HepG2 (cell line): ENCODE measurements at regions not wholly inside any gene's neighbourhood (a gene's known extent, or its start where the extent isn't known, plus 50 kb on each side); places are given as distances from the start of the nearest gene placed in this dataset.

Experiments used
- ATAC-seq: fragments of 200-7000 bp; cut with Tn5 transposase; 3 replicates; pipeline ENCODE4 v1.9.1; 2020; ENCODE audit warnings: mild to moderate bottlenecking, moderate library complexity
- BruUV-seq: library from RNA; stranded (reverse); fragments of 400-500 nt; replicated peaks from 2 replicates; lab custom pipeline; 2021; lab: Mats Ljungman, UMichigan
- CTCF ChIA-PET: fragments of 300-600 bp; formaldehyde crosslinking; extraction: SDS; loops from one replicate; lab custom pipeline; 2021; ENCODE audit warnings: low total read pairs, inconsistent platforms, low intra/inter-chr PET ratio; lab: Yijun Ruan, JAX
- POLR2A ChIA-PET: fragments of 350-600 bp; sonication (Branson Sonifier 250); formaldehyde crosslinking; loops from one replicate; lab custom pipeline; 2020; ENCODE audit warnings: antibody characterized with exemption, inconsistent platforms; lab: Yijun Ruan, JAX
- DNase-seq: peaks from one replicate; pipeline ENCODE4 v3.0.0-alpha.2; 2015; ENCODE audit warnings: low spot score
- FAIRE-seq: peaks from 3 replicates; lab custom pipeline; 2011; peaks lifted over from hg19 to GRCh38; lab: Jason Lieb, UNC
- H2AFZ ChIP-seq: one replicate; pipeline ENCODE4 v1.6.1; 2011; ENCODE audit warnings: low read length, inconsistent platforms
- H3K27ac ChIP-seq: fragments of 300-600 bp; 3 replicates; pipeline ENCODE4 v1.8.0; 2011; ENCODE audit warnings: mixed run types, mild to moderate bottlenecking, mixed read lengths, low read length, inconsistent platforms; ENCODE audit not compliant: insufficient read depth; ENCODE audit errors: extremely low read length
- H3K27me3 ChIP-seq, 2 experiments: fragments of 200-600 bp in 1 of 2; 2 replicates in 1 of 2; 3 replicates in 1 of 2; pipeline versions ENCODE4 v1.6.0 to v1.8.0; 2011; ENCODE audit warnings: low read length in 2 of 2, mild to moderate bottlenecking in 2 of 2, moderate library complexity in 2 of 2, inconsistent platforms in 1 of 2; ENCODE audit not compliant: insufficient read depth in 2 of 2, control insufficient read depth in 1 of 2
- H3K36me3 ChIP-seq, 2 experiments: fragments of 200-600 bp in 1 of 2; replicated peaks in 1 of 2; 2 replicates in 1 of 2; 3 replicates in 1 of 2; pipeline versions ENCODE4 v1.5.1 to v1.8.0; 2011; ENCODE audit warnings: low read length in 2 of 2, inconsistent platforms in 1 of 2; ENCODE audit not compliant: insufficient read depth in 2 of 2, control insufficient read depth in 1 of 2
- H3K4me1 ChIP-seq: 2 replicates; pipeline ENCODE4 v1.5.1; 2012; ENCODE audit warnings: low read length, inconsistent platforms; ENCODE audit not compliant: insufficient read depth
- H3K4me2 ChIP-seq: 2 replicates; pipeline ENCODE4 v1.6.0; 2011; ENCODE audit warnings: low read depth, low read length, inconsistent platforms
- H3K4me3 ChIP-seq, 3 experiments: fragments of 200-600 bp in 1 of 3; sonication (generic), shearing (Covaris generic) in 1 of 3; replicated peaks in 1 of 3; 2 replicates each; pipeline ENCODE4 v1.5.1; 2011 to 2016; ENCODE audit warnings: low read length in 3 of 3, inconsistent platforms in 2 of 3, low read depth in 2 of 3, mild to moderate bottlenecking in 2 of 3, control low read depth in 1 of 3, mixed read lengths in 1 of 3; ENCODE audit not compliant: insufficient read depth in 1 of 3
- H3K79me2 ChIP-seq: one replicate; pipeline ENCODE4 v1.6.1; 2011; ENCODE audit warnings: low read length, inconsistent platforms; ENCODE audit not compliant: insufficient read depth
- H3K9ac ChIP-seq: 2 replicates; pipeline ENCODE4 v1.6.0; 2011; ENCODE audit warnings: mild to moderate bottlenecking, low read depth, low read length, inconsistent platforms; ENCODE audit not compliant: insufficient read depth
- H3K9me3 ChIP-seq: 2 replicates; pipeline ENCODE4 v1.5.1; 2012; ENCODE audit warnings: mild to moderate bottlenecking, low read length
- H4K20me1 ChIP-seq: 2 replicates; pipeline ENCODE4 v1.6.0; 2011; ENCODE audit warnings: inconsistent platforms, mild to moderate bottlenecking, low read length, moderate library complexity; ENCODE audit not compliant: insufficient read depth
- HNF4G ChIP-seq, 2 experiments: sonication (generic) in 1 of 2; formaldehyde crosslinking in 1 of 2; IDR thresholded peaks; 2 replicates each; pipeline versions ENCODE4 v1.4.0 to v1.6.1; 2011 to 2020; ENCODE audit warnings: borderline replicate concordance in 2 of 2, low read depth in 2 of 2, mild to moderate bottlenecking in 2 of 2, low read length in 1 of 2, missing genetic modification reagents in 1 of 2, moderate library complexity in 1 of 2
- HOXA5 ChIP-seq: sonication (generic); formaldehyde crosslinking; IDR thresholded peaks from 2 replicates; pipeline ENCODE4 v1.4.0; 2020; ENCODE audit warnings: missing genetic modification reagents
- KMT2B ChIP-seq: IDR thresholded peaks from 2 replicates; pipeline ENCODE4 v1.6.1; 2016; ENCODE audit warnings: missing genetic modification reagents, missing compliant biosample characterization
- NR2F2 ChIP-seq: IDR thresholded peaks from 2 replicates; pipeline ENCODE4 v1.6.1; 2012; ENCODE audit warnings: low read depth, inconsistent platforms, borderline replicate concordance
- POLR2AphosphoS2 ChIP-seq: IDR thresholded peaks from 2 replicates; pipeline ENCODE4 v1.6.1; 2011; ENCODE audit warnings: low read depth, low read length, improper control_type of control experiment
- RORA ChIP-seq: sonication (generic); formaldehyde crosslinking; IDR thresholded peaks from 2 replicates; pipeline ENCODE4 v1.5.0; 2020; ENCODE audit warnings: mild to moderate bottlenecking, missing genetic modification reagents, moderate library complexity
- TBP ChIP-seq: sonication (generic); formaldehyde crosslinking; IDR thresholded peaks from 2 replicates; pipeline ENCODE4 v1.5.0; 2020; ENCODE audit warnings: missing genetic modification reagents
- TMF1 ChIP-seq: sonication (generic); formaldehyde crosslinking; IDR thresholded peaks from 2 replicates; pipeline ENCODE4 v1.8.1; 2022; ENCODE audit warnings: low read depth, missing genetic modification reagents
- ZNF350 ChIP-seq: sonication (generic); formaldehyde crosslinking; IDR thresholded peaks from 2 replicates; pipeline ENCODE4 v1.4.0; 2020; ENCODE audit warnings: mild to moderate bottlenecking, low read depth, missing genetic modification reagents, borderline replicate concordance
- WGBS: methylation state at CpG from one replicate; pipeline ENCODE4 v1.1.6; 2017; ENCODE audit warnings: low lambda C conversion rate; 5-methylcytosine and 5-hydroxymethylcytosine counted together
- in situ Hi-C: cut with HindIII; loops from 2 replicates; pipeline ENCODE4 v1.10.0; 2017; ENCODE audit warnings: low pct_unique_long_range_greater_than_20kb; ENCODE audit not compliant: extremely low pct_ligation_motif_present
- intact Hi-C: fragments of 100-400 bp; cut with micrococcal nuclease; formaldehyde crosslinking; loops from one replicate; pipeline ENCODE4 v1.10.0; 2022; ENCODE audit not compliant: unreplicated experiment
- TF ChIP-seq, protein P1 (sequence below), 2 experiments: IDR thresholded peaks; 2 replicates each; pipeline ENCODE4 v1.6.1; 2011 to 2012; ENCODE audit warnings: low read length in 2 of 2, borderline replicate concordance in 1 of 2, low read depth in 1 of 2, mild to moderate bottlenecking in 1 of 2, moderate library complexity in 1 of 2
- TF ChIP-seq, protein P2 (sequence below): sonication (generic); formaldehyde crosslinking; IDR thresholded peaks from 2 replicates; pipeline ENCODE4 v1.9.0; 2021; ENCODE audit warnings: mild to moderate bottlenecking, missing genetic modification reagents
- TF ChIP-seq, protein P3 (sequence below): sonication (generic); formaldehyde crosslinking; IDR thresholded peaks from 2 replicates; pipeline ENCODE4 v1.4.0; 2020; ENCODE audit warnings: missing genetic modification reagents

DNA sequence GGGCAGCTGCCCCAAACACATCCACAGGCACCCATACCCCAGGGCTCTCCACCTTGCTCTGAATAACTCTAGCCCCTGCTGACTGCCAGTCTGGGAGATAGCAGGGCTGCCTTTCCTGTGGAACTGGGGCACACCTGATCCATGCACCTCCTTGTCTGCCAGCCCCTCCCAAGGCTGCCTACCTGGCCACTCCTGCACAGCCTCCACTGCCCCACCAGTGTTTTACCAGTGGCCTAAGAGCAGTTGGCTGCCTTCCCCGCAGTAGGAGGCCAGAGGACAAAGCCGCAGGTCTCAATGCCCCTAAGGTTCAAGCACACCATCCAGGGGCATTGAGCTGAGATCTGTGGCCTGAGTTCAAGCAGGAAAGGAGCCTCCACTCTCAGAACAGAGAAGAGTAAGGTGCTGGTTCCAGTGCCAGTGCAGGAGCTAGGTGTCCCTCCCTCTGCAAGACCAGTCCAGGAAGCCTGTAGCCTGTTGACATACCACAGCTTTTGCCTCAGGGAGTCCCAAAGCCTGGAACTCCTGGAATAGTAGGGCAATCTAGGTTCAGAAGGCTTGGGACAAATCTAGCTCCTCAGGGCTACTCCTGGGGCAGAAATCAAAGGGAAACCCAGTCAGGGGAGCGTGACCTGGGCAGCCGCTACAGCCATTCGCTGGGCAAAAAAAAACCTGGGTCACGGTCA lies 514.5 kb upstream of the PTGER4 start:
- in situ Hi-C loops (no loop called here), intact Hi-C loops (no loop called here)
- Histone ChIP-seq H3K36me3 (no peaks in the 10 kb centered on the region), H3K27ac (no peak overlapping the region), H3K9ac (no peak overlapping the region), H4K20me1 (no peaks in the 10 kb centered on the region), H3K4me2 (no peak overlapping the region), H3K27me3 (no peaks in the 10 kb centered on the region; a peak in 1 of 5 replicates), H3K9me3 (peaks cover 35% of the 10 kb centered on the region), H3K4me1 (no peaks in the 10 kb centered on the region), H3K4me3 (no peak overlapping the region), H2AFZ (no peak overlapping the region), H3K79me2 (no peaks in the 10 kb centered on the region)
- CTCF ChIA-PET, result no interaction called here
- WGBS, result 0% methylated on average over 1 of the region's 6 CpGs
- ATAC-seq (no peak), DNase-seq (no peak), FAIRE-seq (no peak)
- POLR2A ChIA-PET, result no interaction called here
- BruUV-seq, result no TSS peak
- TF ChIP-seq TMF1 (CRISPR knock-in tag), result no peak
- TF ChIP-seq KMT2B, result no peak
- TF ChIP-seq HNF4G (IDR thresholded peaks at IDR 0.05; ENCODE audit: borderline replicate concordance, low read depth, low read length), result no peak
- TF ChIP-seq HNF4G (CRISPR knock-in tag; IDR thresholded peaks at IDR 0.05; ENCODE audit: borderline replicate concordance, low read depth), result no peak
- no peak for TF ChIP-seq ZNF350 (CRISPR knock-in tag)
- TF ChIP-seq, protein P1, sequence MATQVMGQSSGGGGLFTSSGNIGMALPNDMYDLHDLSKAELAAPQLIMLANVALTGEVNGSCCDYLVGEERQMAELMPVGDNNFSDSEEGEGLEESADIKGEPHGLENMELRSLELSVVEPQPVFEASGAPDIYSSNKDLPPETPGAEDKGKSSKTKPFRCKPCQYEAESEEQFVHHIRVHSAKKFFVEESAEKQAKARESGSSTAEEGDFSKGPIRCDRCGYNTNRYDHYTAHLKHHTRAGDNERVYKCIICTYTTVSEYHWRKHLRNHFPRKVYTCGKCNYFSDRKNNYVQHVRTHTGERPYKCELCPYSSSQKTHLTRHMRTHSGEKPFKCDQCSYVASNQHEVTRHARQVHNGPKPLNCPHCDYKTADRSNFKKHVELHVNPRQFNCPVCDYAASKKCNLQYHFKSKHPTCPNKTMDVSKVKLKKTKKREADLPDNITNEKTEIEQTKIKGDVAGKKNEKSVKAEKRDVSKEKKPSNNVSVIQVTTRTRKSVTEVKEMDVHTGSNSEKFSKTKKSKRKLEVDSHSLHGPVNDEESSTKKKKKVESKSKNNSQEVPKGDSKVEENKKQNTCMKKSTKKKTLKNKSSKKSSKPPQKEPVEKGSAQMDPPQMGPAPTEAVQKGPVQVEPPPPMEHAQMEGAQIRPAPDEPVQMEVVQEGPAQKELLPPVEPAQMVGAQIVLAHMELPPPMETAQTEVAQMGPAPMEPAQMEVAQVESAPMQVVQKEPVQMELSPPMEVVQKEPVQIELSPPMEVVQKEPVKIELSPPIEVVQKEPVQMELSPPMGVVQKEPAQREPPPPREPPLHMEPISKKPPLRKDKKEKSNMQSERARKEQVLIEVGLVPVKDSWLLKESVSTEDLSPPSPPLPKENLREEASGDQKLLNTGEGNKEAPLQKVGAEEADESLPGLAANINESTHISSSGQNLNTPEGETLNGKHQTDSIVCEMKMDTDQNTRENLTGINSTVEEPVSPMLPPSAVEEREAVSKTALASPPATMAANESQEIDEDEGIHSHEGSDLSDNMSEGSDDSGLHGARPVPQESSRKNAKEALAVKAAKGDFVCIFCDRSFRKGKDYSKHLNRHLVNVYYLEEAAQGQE (IDR thresholded peaks at IDR 0.05; ENCODE audit: borderline replicate concordance in 1 of 2, low read depth in 1 of 2, low read length in 2 of 2), result no peak
- TF ChIP-seq NR2F2, result no peak
- TF ChIP-seq POLR2AphosphoS2, result no peak
- no peak for TF ChIP-seq RORA (CRISPR knock-in tag)
- no peak for TF ChIP-seq TBP (CRISPR knock-in tag)
- TF ChIP-seq, protein P2, sequence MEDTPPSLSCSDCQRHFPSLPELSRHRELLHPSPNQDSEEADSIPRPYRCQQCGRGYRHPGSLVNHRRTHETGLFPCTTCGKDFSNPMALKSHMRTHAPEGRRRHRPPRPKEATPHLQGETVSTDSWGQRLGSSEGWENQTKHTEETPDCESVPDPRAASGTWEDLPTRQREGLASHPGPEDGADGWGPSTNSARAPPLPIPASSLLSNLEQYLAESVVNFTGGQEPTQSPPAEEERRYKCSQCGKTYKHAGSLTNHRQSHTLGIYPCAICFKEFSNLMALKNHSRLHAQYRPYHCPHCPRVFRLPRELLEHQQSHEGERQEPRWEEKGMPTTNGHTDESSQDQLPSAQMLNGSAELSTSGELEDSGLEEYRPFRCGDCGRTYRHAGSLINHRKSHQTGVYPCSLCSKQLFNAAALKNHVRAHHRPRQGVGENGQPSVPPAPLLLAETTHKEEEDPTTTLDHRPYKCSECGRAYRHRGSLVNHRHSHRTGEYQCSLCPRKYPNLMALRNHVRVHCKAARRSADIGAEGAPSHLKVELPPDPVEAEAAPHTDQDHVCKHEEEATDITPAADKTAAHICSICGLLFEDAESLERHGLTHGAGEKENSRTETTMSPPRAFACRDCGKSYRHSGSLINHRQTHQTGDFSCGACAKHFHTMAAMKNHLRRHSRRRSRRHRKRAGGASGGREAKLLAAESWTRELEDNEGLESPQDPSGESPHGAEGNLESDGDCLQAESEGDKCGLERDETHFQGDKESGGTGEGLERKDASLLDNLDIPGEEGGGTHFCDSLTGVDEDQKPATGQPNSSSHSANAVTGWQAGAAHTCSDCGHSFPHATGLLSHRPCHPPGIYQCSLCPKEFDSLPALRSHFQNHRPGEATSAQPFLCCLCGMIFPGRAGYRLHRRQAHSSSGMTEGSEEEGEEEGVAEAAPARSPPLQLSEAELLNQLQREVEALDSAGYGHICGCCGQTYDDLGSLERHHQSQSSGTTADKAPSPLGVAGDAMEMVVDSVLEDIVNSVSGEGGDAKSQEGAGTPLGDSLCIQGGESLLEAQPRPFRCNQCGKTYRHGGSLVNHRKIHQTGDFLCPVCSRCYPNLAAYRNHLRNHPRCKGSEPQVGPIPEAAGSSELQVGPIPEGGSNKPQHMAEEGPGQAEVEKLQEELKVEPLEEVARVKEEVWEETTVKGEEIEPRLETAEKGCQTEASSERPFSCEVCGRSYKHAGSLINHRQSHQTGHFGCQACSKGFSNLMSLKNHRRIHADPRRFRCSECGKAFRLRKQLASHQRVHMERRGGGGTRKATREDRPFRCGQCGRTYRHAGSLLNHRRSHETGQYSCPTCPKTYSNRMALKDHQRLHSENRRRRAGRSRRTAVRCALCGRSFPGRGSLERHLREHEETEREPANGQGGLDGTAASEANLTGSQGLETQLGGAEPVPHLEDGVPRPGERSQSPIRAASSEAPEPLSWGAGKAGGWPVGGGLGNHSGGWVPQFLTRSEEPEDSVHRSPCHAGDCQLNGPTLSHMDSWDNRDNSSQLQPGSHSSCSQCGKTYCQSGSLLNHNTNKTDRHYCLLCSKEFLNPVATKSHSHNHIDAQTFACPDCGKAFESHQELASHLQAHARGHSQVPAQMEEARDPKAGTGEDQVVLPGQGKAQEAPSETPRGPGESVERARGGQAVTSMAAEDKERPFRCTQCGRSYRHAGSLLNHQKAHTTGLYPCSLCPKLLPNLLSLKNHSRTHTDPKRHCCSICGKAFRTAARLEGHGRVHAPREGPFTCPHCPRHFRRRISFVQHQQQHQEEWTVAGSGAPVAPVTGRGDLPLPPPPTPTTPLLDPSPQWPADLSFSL (CRISPR knock-in tag), result no peak
- TF ChIP-seq, protein P3, sequence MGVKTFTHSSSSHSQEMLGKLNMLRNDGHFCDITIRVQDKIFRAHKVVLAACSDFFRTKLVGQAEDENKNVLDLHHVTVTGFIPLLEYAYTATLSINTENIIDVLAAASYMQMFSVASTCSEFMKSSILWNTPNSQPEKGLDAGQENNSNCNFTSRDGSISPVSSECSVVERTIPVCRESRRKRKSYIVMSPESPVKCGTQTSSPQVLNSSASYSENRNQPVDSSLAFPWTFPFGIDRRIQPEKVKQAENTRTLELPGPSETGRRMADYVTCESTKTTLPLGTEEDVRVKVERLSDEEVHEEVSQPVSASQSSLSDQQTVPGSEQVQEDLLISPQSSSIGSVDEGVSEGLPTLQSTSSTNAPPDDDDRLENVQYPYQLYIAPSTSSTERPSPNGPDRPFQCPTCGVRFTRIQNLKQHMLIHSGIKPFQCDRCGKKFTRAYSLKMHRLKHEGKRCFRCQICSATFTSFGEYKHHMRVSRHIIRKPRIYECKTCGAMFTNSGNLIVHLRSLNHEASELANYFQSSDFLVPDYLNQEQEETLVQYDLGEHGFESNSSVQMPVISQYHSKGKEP (CRISPR knock-in tag), result no peak
- TF ChIP-seq HOXA5 (CRISPR knock-in tag), result no peak
